AG09319 (cell line): ENCODE measurements at regions not wholly inside any gene's neighbourhood (a gene's known extent, or its start where the extent isn't known, plus 50 kb on each side); places are given as distances from the start of the nearest gene placed in this dataset.
"Not testable (repeated sequence)": the region's sequence is repeated elsewhere in the genome, so short reads cannot be mapped to it uniquely, and the experiment has no call there.

ENCODE experiments used
- DNase-seq: peaks from one replicate; pipeline ENCODE4 v3.0.0-alpha.2; 2010; ENCODE audit warnings: low read depth; ENCODE audit errors: extremely low read depth
- TF ChIP-seq, protein P1 (sequence below): IDR thresholded peaks from 2 replicates; pipeline ENCODE4 v1.5.1; 2011; ENCODE audit warnings: low read depth, mild to moderate bottlenecking, inconsistent platforms, low read length, moderate library complexity

DNA sequence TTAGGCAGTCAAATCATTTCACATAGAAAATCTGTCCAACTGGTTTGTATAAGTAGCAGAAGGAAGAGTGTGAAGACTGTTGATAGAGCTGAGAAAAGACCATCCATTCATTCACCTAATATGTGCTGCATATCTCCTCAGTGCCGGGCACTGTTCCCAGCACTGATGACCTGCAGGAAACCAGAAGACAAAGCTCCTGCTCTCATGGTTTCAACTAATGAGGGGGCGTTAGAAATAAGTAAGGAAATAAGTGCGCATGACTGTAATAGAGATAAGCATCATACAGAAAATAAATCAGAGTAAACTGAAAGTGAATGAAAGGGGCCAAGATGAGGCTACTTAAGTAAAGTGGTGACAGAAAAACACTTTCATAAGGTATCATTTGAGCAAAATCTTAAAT, 427.5 kb upstream of the CDH20 start:
- TF ChIP-seq, protein P1, sequence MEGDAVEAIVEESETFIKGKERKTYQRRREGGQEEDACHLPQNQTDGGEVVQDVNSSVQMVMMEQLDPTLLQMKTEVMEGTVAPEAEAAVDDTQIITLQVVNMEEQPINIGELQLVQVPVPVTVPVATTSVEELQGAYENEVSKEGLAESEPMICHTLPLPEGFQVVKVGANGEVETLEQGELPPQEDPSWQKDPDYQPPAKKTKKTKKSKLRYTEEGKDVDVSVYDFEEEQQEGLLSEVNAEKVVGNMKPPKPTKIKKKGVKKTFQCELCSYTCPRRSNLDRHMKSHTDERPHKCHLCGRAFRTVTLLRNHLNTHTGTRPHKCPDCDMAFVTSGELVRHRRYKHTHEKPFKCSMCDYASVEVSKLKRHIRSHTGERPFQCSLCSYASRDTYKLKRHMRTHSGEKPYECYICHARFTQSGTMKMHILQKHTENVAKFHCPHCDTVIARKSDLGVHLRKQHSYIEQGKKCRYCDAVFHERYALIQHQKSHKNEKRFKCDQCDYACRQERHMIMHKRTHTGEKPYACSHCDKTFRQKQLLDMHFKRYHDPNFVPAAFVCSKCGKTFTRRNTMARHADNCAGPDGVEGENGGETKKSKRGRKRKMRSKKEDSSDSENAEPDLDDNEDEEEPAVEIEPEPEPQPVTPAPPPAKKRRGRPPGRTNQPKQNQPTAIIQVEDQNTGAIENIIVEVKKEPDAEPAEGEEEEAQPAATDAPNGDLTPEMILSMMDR, result no peak
- DNase-seq, result no peak

DNA sequence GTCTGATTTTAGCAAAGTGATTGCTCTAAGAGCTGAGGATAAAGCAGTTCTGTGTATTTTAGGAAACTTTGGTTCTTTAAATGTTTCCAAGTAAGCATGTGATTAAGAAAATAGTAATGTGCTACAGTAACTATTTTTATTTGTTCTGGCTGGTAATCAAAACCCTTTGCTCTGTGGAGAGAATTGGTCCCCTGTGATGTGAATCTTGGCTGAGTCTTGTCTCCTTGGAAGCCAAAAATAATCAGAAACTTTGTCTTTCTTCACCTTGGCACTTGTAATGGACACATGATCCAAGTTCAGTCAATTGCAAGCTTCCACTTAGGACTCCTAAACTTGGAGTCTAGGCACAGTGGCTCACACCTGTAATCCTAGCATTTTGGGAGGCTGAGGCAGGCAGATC, 422.7 kb upstream of the CDH20 start:
- TF ChIP-seq, protein P1, result no peak
- DNase-seq, result peak; percentile 11

DNA sequence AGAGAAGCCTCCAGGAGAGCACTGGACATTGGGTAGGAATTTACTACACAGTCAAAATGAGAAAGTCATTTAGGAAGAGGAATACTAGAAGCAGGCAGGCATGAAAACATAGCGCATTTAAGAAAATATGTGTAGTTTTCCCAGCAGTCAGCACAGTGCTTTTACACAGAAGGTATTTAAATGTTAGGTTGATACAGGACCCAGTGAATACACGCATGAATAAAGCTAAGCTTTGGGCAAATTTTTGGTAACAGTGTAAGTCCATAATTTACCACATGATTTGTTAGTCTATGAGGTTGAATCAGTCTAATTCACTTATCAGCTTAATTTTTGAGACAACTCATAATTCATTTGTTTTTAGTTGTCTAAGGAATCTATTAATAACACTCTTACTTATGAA, 421.7 kb upstream of the CDH20 start:
- TF ChIP-seq, protein P1, result no peak
- no peak for DNase-seq

DNA sequence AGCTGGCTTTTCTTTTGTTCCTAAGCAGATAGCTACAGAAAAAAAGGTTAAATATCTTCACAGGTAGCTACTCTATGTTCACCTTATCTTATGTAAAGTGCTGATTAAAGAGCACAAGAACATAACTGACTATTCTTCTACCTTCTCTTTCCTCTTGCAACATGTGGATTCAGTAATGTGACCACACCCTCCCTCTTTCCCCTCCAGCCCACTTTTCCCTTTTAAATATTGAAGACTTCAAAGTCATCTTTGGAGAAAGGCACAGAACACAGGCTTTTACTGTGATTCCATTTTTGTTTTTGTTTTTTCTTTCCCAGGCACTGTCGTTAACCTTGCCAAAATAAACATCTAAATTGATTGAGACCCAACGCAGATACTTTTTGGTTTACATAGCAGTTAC, 418.1 kb upstream of the CDH20 start:
- no peak for DNase-seq
- TF ChIP-seq, protein P1, result no peak

DNA sequence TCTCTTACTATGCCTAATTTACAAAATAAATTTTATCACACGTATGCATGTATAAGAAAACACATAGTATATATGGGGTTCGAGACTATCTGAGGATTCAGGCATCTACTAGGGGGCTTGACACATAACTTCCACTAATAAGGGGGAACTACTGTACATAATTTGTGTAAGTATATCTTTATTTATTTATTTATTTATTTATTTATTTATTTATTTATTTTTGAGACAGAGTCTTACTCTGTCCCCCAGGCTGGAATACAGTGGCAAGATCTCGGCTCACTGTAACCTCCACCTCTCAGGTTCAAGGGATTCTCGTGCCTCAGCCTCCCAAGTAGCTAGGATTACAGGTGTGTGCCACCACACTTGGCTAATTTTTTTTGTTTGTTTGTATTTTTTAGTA, 414.4 kb upstream of the CDH20 start:
- DNase-seq, result not testable (repeated sequence)

DNA sequence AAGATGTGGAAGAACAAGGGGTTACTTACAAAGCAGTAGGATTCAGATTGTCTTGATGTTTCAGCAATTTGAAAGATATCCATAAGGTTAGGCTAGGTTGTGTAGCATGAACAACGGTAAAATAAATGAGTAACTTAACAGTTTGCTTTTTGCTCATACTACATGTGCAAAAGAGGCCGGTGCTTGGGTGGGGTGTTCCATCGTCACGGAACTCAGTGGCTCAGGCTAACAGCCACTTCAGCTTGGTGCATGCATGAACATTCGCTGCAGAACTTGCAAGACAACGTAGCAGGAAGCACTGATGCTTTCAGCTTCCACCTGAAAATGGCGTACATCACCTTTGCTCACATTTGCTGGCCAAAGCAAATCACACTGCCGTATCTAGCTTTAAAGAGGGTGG, 407.3 kb upstream of the CDH20 start:
- TF ChIP-seq, protein P1, result no peak
- DNase-seq, result no peak

DNA sequence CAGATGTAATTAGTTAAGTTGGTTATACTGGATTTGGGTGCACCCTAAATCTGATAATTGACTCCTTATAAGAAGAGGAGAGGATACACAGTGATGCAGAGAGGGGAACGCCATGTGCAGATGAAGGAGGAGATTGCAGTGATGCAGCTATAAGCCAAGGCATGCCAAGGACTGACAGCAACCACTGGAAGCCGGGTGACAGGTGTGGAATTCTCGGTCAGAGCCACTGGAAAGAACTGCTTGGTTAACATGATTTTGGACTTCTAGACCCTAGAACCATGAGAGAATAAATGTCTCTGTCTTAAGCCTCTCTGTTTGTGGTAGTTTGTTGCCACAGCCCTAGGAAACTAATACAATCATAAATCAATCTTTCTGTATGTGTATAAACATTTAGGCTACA, 403.3 kb upstream of the CDH20 start:
- DNase-seq, result no peak
- TF ChIP-seq, protein P1, result no peak

DNA sequence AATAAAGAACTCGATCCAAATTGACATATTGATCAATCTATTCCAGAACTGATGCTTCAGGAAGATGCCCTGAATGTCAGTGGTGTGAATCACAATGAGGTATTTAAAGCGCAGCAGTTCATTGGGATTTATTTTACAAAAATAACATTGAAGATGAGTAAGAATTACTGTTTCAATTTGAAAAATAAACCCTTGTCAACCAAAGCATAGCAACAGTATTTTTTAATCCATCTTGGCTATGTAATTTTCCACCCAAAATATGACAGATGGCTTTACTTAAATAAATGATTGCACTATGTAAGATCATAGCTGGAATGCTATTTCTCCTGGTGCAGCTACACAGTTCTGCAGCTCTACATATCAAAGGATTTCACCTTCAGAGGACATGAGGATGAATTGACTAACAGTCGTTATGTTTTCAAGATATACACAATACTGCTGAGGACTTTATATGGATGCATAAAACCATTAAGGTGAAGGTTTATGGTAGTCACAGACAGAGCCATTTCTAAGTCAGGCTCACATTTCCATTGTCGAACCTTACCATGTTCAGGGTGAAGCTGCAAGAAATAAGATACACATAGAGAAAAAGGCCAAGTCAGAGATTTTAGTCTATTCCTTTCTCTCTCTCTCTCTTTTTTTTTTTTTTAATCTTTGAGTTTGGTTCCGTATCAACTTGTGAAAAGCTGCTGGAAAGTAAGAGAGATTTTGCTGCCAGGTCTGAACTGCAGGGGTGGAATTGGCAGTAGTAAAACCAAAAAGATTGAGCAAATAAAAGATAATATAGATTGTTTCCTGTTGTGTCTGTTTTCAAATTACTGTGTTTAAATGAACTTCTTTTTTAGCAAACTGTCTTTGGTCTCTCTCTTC, 398.0 kb upstream of the CDH20 start:
- DNase-seq, result peak; percentile 27
- TF ChIP-seq, protein P1, result no peak
